GM12874 (cell line): ENCODE measurements at regions not wholly inside any gene's neighbourhood (a gene's known extent, or its start where the extent isn't known, plus 50 kb on each side); places are given as distances from the start of the nearest gene placed in this dataset.

Source experiments
- TF ChIP-seq, protein P1 (sequence below): IDR thresholded peaks from 2 replicates; pipeline ENCODE4 v1.5.1; 2011; ENCODE audit warnings: low read depth, mild to moderate bottlenecking, control low read depth, low read length, moderate library complexity; ENCODE audit not compliant: insufficient read depth

DNA sequence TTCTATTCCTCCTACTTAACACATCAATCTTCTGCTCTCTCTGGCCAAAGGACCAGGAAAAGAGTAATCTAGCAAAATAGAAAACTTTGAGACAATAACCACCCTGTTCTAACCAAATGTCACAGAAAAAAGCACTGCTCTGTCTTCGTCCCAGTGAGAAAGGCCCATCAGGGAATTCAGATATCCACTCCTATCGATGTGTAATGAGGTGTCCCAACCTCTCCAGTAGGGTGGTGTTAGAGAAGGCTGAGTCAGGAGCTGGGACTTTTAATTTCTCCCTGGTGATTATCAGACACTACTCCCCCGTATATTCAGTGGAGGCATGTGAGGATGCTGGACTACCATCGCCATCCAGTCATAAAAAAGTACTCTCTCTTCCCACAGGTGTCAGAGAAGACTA is 130.3 kb downstream of the TMTC3 start:
- TF ChIP-seq, protein P1, sequence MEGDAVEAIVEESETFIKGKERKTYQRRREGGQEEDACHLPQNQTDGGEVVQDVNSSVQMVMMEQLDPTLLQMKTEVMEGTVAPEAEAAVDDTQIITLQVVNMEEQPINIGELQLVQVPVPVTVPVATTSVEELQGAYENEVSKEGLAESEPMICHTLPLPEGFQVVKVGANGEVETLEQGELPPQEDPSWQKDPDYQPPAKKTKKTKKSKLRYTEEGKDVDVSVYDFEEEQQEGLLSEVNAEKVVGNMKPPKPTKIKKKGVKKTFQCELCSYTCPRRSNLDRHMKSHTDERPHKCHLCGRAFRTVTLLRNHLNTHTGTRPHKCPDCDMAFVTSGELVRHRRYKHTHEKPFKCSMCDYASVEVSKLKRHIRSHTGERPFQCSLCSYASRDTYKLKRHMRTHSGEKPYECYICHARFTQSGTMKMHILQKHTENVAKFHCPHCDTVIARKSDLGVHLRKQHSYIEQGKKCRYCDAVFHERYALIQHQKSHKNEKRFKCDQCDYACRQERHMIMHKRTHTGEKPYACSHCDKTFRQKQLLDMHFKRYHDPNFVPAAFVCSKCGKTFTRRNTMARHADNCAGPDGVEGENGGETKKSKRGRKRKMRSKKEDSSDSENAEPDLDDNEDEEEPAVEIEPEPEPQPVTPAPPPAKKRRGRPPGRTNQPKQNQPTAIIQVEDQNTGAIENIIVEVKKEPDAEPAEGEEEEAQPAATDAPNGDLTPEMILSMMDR, result no peak

DNA sequence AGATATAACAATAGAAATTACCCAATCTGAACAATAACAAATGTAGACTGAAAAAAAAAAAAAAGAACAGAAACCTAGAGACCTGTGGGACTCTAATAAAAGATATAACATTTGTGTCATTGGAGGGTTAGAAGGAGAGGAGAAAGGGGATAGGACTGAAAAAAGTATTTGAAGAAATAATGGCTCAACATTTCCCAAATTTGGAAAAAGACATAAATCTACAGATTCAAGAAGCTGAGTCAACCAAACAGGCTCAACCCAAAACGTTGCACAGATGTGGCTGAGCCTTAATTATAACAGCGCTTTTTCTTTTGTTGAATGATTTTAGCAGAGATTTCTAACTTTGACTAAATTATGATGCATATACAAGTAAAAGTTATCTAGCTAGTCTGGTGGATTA is 131.3 kb downstream of the TMTC3 start:
- TF ChIP-seq, protein P1, result no peak

DNA sequence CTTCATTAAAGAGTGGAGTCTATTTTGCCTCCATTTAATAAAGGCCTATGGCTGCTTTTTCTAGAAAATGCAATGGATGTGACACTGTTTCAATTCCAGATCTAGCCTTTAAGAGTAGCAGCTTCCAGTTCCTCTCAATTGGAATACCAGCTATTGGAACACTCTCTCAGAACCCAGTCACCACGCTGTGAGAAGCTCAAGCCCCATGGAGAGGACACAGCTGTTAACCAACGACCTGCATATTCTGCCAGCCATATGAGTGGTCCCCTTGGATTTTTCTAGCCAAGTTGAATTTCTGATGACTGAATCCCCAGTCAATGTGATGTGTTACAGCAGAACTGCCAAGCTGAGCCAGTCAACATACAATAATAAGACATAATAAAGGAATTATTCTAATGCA is 131.8 kb downstream of the TMTC3 start:
- TF ChIP-seq, protein P1, result no peak

DNA sequence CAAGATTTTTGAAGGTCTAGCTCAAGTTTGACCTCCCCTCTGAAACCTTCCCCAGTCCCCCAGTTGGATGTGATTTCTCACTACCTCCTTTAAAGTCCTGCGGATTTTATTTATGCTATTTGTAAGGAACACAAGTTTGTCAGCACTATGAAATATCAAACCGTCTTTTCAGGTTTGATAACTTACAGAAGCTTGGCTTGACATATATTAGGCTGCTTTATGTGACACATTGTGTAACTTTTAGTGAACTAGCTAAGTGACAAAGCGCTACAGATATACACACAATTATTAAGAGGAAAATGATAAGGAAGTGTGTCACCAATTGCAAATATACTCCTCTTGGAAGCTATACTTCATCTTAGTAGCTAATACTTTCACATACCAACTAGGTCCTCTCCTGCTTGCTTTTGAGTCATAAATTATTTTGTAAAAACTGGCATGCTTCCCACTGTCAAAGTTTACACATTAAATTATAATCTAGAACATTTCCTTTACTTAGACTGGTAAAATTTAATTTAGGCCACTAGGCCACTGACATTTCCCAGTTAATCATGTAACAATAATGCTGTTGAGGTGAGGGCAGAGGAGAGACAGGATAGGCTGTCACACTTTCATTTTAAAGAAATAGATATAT is 149.5 kb downstream of the TMTC3 start:
- TF ChIP-seq, protein P1, result no peak

DNA sequence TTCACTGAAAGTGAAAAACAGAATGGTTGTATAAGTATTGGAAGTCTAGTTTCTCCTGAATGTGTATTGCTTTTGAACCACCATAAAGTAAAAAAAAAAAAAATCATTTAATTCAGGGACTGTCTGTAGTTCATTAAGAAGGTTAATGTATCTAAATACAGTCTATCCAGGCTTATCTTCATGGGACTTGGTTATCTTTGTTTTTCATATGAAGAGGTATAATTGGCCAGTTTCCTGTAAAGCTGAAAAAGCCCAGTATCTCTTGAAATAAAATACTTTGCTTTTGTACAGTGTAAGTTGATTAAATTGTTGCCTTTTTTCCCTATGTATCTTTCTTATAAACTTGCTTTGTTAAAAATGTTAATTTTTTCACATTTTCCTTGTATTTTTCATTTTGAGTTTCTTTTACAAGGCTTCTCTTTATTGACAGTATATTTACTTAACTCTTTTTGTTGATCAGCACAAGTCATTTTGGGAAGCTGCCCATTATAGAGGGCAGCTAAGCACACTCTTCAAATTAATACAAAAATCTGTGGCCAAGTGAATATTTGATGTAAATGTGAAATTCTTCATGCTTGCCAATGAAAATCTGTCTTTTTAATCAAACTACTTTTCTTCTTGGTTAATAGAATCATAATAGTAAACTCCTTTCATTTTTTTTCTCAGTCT is 156.0 kb downstream of the TMTC3 start:
- TF ChIP-seq, protein P1, result no peak

DNA sequence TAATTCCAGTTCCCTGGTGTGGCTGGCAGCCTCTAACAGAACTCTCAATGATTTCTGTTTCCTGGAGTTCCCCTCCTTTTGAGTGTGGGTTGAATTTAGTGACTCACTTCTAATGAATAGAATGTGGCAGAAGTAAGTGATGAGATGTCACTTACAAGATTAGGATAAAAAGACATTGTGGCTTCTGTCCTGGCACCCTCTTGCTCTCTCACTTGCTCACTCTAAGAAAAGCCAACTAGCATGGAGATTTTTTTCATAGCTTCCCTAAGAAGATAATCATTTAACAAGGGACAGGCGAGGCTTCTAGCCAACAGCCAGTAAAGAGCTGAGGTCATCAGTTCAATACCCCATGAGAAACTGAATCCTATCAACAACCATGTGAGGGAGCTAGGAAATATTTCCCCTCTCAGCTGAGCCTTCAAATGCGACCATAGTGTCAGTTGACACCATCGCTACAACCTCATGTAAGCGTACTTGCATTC is 156.7 kb downstream of the TMTC3 start:
- TF ChIP-seq, protein P1, result no peak

DNA sequence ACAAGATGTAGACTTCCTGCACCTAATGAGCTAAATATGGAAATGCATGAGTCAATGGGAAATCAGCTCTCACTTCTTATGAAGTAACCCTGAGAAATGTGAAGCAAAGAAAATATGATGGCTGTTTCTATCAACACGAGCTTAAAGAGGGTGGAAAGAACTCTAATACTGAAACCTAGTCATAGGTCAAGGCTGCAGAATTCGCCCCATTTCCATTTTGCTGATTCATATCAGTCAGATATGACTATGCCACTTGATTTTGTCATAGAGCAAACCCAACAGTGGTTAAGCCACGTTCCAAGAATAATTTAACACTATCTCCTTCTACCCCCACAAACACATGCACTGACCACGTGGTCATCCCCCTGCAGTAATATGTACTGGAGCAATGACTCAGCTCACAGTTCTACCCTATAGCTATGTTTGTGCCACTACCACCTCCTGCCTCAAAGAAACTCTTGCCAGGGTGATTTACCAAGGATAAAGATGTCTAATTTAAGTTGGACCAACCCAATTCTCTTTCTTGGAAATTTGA is 157.5 kb downstream of the TMTC3 start:
- TF ChIP-seq, protein P1, result no peak
